ENCODE measurements at regions not wholly inside any gene's neighbourhood (a gene's known extent, or its start where the extent isn't known, plus 50 kb on each side); places are given as distances from the start of the nearest gene placed in this dataset.
A peak's percentile ranks its signal among the peaks of the same experiment; 100 is the strongest.

GRCh38 chr6:77326711-77327110 lies 136.6 kb downstream of the HTR1B start:
- peaks cover 5% of the 10 kb centered on the region; the same call in 1 of the 2 replicates for H3K36me3 Mint-ChIP-seq (ENCODE audit: low read depth)
- H3K27ac Mint-ChIP-seq = peak overlapping the region; percentile 66; the same call in 1 of the 2 replicates
- TF ChIP-seq, protein P1, sequence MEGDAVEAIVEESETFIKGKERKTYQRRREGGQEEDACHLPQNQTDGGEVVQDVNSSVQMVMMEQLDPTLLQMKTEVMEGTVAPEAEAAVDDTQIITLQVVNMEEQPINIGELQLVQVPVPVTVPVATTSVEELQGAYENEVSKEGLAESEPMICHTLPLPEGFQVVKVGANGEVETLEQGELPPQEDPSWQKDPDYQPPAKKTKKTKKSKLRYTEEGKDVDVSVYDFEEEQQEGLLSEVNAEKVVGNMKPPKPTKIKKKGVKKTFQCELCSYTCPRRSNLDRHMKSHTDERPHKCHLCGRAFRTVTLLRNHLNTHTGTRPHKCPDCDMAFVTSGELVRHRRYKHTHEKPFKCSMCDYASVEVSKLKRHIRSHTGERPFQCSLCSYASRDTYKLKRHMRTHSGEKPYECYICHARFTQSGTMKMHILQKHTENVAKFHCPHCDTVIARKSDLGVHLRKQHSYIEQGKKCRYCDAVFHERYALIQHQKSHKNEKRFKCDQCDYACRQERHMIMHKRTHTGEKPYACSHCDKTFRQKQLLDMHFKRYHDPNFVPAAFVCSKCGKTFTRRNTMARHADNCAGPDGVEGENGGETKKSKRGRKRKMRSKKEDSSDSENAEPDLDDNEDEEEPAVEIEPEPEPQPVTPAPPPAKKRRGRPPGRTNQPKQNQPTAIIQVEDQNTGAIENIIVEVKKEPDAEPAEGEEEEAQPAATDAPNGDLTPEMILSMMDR (IDR thresholded peaks at IDR 0.05) = no peak
- H3K27me3 Mint-ChIP-seq (ENCODE audit: insufficient read depth) = no peaks in the 10 kb centered on the region
- H3K4me3 Mint-ChIP-seq = peak overlapping the region; percentile 30; the same call in 1 of the 2 replicates
- H3K9me3 Mint-ChIP-seq = no peaks in the 10 kb centered on the region
- DNase-seq = no peak
- peaks cover 32% of the 10 kb centered on the region for H3K4me1 Mint-ChIP-seq (ENCODE audit: low read depth)

GRCh38 chr6:77326029-77326428 lies 137.3 kb downstream of the HTR1B start:
- TF ChIP-seq, protein P1 (IDR thresholded peaks at IDR 0.05) = no peak

GRCh38 chr6:77324866-77325265 lies 138.4 kb downstream of the HTR1B start:
- DNase-seq = no peak
- Mint-ChIP-seq H3K27ac (peak overlapping the region; percentile 42; the same call in 1 of the 2 replicates), H3K4me1 (ENCODE audit: low read depth) (peaks cover 32% of the 10 kb centered on the region), H3K4me3 (peak overlapping the region; percentile 9; the same call in 1 of the 2 replicates), H3K9me3 (no peaks in the 10 kb centered on the region), H3K27me3 (ENCODE audit: insufficient read depth) (no peaks in the 10 kb centered on the region), H3K36me3 (ENCODE audit: low read depth) (peaks cover 5% of the 10 kb centered on the region; the same call in 1 of the 2 replicates)
- TF ChIP-seq, protein P1 (IDR thresholded peaks at IDR 0.05) = no peak

More at GRCh38 chr6:77326029-77326428, 137.3 kb downstream of the HTR1B start:
- peak overlapping the region; percentile 66; the same call in 1 of the 2 replicates for H3K27ac Mint-ChIP-seq
- H3K27me3 Mint-ChIP-seq (ENCODE audit: insufficient read depth) = no peaks in the 10 kb centered on the region
- H3K9me3 Mint-ChIP-seq = no peaks in the 10 kb centered on the region
- H3K4me3 Mint-ChIP-seq = peak overlapping the region; percentile 61; the same call in 1 of the 2 replicates
- peaks cover 5% of the 10 kb centered on the region; the same call in 1 of the 2 replicates for H3K36me3 Mint-ChIP-seq (ENCODE audit: low read depth)
- DNase-seq = no peak
- H3K4me1 Mint-ChIP-seq (ENCODE audit: low read depth) = peaks cover 32% of the 10 kb centered on the region

- Mint-ChIP-seq H3K36me3 (ENCODE audit: low read depth) (peaks cover 5% of the 10 kb centered on the region; the same call in 1 of the 2 replicates), H3K4me1 (ENCODE audit: low read depth) (peaks cover 32% of the 10 kb centered on the region), H3K9me3 (no peaks in the 10 kb centered on the region), H3K27me3 (ENCODE audit: insufficient read depth) (no peaks in the 10 kb centered on the region), H3K4me3 (no peak overlapping the region), H3K27ac (no peak overlapping the region)
- no peak for DNase-seq
- TF ChIP-seq, protein P1 (IDR thresholded peaks at IDR 0.05) = no peak
These were observed 140.7 kb downstream of the HTR1B start for GRCh38 chr6:77322604-77323003.

DNA sequence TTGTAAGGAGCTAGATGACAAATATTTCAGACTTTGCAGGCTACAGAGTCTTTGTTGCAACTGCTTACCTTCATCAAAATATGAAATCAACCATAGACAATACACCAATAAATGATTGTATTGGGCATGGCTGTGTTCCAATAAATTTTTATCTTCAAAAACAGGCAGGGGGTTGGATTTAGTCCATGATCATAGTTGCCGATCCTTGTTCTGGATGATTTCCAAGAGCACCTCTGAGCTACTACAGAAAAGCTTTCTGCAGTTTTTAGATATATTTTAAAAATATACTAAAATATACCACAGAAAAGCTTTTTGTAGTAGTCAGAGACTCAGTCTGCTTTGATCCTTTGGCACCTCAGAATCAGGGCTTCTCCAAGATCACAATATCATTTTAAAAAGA lies 145.0 kb downstream of the HTR1B start:
- H3K27ac Mint-ChIP-seq = no peak overlapping the region
- TF ChIP-seq, protein P1 (IDR thresholded peaks at IDR 0.05) = no peak
- H3K4me1 Mint-ChIP-seq (ENCODE audit: low read depth) = no peaks in the 10 kb centered on the region; the same call in 1 of the 2 replicates
- H3K4me3 Mint-ChIP-seq = no peak overlapping the region; the same call in 1 of the 2 replicates
- H3K36me3 Mint-ChIP-seq (ENCODE audit: low read depth) = no peaks in the 10 kb centered on the region
- DNase-seq = no peak
- no peaks in the 10 kb centered on the region for H3K9me3 Mint-ChIP-seq
- no peaks in the 10 kb centered on the region for H3K27me3 Mint-ChIP-seq (ENCODE audit: insufficient read depth)
